HG03039 (cell line): ENCODE measurements at regions not wholly inside any gene's neighbourhood (a gene's known extent, or its start where the extent isn't known, plus 50 kb on each side); places are given as distances from the start of the nearest gene placed in this dataset.

Experiments used
- ATAC-seq: cut with Tn5 transposase; IDR thresholded peaks from one replicate; pipeline ENCODE4 v1.9.1; 2021; ENCODE audit warnings: mild to moderate bottlenecking, moderate library complexity; ENCODE audit not compliant: unreplicated experiment

DNA sequence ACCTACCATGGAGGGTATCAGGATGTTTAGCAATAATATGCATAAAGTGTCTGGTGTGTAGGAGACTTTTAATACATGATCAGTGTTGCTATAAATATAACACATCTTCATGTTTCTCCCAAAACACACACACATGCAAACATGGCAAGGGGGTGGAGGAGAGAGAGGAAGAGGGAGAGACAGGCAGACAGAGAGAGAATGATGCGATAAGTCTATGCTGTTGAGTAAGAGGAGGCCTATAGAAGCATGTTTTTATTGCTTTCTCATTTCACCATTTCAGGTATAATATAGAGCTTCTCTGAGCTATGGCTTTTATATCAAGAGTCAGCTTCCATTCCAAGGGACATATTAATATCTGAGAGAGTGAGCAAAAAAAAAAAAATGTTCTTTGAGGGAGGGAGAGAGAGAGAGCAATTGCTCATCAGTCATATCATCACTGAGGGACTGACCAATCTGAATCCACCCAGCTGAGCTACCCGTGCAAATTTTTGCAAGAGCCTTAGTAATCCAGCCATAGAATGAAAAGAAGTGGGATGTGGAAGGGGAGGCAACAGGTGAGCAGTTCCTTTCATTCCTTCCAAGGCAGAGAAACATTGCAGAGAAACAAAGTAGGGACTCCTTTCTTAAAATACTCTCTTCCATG, 54.8 kb upstream of the RASSF8 start:
- ATAC-seq = no peak

DNA sequence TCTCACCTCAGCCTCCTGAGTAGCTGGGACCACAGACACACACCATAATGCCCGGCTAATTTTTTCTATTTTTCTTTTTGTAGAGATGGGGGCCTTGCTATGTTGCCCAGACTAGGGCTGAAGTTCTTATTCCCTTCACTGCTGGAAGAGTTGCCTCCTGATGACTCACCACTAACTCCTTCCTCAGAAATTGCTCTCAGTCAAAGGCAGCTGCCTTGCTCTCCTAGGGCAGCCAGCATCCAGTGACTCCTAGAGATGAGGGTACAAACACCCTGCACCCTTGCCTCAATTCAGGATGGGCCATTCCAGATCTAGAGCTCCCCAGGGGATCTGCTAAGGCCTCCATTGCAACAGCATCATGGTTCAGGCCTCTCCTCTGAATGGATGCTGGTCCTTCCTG, 54.0 kb upstream of the RASSF8 start:
- ATAC-seq = no peak

- no peak for ATAC-seq
Observed at GRCh38 chr12:25906651-25907340, 51.7 kb upstream of the RASSF8 start.
